ENCODE measurements at regions not wholly inside any gene's neighbourhood (a gene's known extent, or its start where the extent isn't known, plus 50 kb on each side); places are given as distances from the start of the nearest gene placed in this dataset.

GRCh38 chr18:44238454-44238853 lies 442.2 kb upstream of the SETBP1 start:
- no peak for TF ChIP-seq ZNF8 (CRISPR knock-in tag; IDR thresholded peaks at IDR 0.05)
- no peak for TF ChIP-seq ZFP30 (CRISPR knock-in tag; IDR thresholded peaks at IDR 0.05)
- TF ChIP-seq PATZ1 (CRISPR knock-in tag; IDR thresholded peaks at IDR 0.05; ENCODE audit: borderline replicate concordance) = no peak
- TF ChIP-seq TOX (CRISPR knock-in tag; IDR thresholded peaks at IDR 0.05; ENCODE audit: borderline replicate concordance) = no peak
- no peak for TF ChIP-seq CREB5 (CRISPR knock-in tag; IDR thresholded peaks at IDR 0.05; ENCODE audit: low read depth)
- no peak for TF ChIP-seq OSR1 (CRISPR knock-in tag; IDR thresholded peaks at IDR 0.05)
- TF ChIP-seq ARNTL (CRISPR knock-in tag; IDR thresholded peaks at IDR 0.05; ENCODE audit: borderline replicate concordance, low read depth) = no peak

All from SK-N-SH treated with all-trans-retinoic acid at 6 μM for 48 hours (cell line).